Hypothalamus (tissue), 51 donors: ENCODE measurements at regions not wholly inside any gene's neighbourhood (a gene's known extent, or its start where the extent isn't known, plus 50 kb on each side); places are given as distances from the start of the nearest gene placed in this dataset.

Source experiments
- DNase-seq, 51 donors: peaks; one replicate each; lab custom pipeline; 2025; lab: John Stamatoyannopoulos, UW

DNA sequence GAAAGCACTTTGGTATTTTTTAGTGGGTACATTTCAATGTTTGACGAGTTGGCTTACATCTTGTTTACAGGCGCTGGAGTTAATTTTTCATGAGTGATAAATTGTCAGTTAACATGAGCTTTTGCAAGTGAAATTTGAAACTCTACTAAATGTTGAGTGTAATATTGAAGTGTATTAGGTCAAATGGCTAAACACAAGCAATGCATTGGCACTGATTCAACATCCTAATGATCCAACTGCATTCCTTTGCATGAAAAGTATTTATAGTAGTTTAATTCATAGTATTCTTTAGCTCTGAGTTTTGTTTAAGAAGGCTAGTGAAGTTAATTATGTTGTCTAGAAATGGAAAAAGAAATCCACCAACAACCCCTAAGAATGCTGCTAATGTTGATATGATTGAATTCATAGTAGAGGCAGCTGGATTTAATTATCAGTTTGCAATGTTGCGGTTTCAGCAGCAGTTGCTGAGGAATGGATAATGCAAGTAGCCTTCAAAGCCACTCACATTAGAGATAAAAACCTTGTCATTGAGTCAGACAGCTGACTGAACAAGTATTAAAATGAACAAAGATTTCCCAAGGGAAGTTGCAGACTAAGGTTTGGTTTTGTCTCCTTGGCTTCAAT, 245.6 kb upstream of the GOLIM4 start:
- no peak for DNase-seq

DNA sequence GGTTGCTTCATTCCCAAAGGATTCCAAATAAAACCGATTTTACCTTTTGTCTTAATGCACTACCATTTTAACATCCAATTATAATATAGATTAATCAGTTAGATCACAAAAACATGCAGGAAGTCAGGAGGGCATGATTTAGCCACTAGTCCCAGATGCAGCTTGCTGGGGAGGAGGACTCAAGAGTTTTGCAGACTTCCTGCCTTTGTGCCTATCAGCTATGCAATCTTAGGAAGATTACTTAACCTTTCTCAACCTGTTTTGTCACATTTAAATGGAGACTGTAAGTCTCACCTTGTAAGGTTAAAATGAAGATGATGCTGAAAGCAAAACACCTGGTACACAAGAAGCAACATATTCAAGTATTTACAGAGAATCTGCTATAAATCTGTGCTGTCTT, 242.4 kb upstream of the GOLIM4 start:
- DNase-seq, result no peak

DNA sequence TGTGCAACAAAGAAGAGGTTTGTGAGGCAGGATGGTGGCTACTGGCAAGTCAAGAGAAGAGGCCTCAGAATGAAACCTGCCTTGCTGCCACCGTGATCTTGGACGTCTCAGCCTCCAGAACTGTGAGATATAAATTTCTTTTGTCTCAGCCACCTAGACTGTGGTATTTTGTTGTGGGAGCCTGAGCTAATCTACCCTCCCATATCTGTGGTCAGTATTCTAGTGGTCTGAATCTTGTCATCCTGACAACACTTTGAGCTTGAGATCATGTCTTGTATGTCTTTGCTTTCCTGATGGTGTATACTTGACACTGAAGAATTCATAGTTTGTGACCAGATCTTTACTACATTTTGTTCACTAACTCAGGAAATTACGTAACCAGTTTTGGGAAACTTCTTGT, 240.6 kb upstream of the GOLIM4 start:
- no peak for DNase-seq

DNA sequence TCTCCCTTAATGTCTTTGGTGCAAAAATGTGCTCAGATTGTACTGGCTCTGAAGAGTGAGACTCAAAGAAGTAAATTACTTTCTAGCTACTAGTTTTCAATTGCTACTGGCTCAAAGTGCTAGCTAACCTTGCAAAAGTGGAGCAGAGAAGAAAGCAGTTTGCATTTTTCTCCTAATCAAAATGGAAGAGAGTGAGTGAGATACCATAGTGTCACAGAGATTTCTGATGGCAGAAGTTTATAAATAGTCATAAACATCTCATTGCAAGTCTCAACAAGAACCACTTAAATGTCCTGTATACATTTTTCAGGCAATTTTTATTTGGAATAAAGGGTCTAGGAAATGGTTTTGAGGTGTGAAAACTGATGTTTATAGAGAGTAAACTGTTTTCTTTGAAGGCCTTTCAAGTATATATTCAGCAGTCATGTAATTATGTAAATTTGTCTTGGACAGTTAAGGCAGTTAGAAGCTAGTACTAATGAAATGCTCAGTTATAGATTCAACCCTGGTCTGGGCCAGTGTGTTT, 237.7 kb upstream of the GOLIM4 start:
- DNase-seq, result no peak

DNA sequence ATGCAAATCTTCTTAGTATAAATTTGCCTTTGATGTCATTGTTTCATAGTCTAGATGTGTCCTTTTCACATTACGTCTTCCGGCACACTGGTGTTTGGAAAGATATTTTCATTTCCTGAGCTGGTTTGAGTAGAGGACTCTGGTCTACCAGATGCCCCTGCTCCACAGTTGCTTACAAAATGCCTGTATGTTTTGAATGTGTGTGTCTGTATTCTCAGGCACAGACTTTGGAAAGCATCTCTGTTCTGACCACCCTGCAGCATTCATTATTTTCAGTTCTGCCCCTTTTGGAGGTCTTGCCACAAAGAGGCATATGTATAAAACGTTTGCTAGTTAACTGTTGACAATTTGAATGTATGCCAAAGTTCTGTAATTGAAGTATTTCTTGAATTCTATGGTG, 236.0 kb upstream of the GOLIM4 start:
- no peak for DNase-seq

DNA sequence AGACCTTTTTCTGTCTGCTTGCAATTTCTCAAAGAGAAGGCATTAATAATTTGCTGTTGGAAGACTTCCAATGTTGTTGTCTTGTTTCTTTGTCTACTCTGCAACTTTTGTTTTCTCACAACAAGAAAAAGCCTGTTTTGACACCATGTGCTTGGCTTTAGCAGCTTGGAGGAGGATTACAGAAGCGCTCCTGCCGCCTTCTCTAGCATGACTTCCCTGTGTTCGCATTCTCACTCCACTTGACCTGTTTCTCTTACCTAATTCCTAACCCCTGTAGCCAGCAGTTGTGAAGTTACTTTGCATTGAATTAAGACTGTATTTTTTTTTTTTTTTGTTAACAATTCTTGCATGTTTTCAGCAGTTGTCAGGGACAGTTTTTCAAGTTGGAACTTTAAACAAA, 235.3 kb upstream of the GOLIM4 start:
- no peak for DNase-seq

DNA sequence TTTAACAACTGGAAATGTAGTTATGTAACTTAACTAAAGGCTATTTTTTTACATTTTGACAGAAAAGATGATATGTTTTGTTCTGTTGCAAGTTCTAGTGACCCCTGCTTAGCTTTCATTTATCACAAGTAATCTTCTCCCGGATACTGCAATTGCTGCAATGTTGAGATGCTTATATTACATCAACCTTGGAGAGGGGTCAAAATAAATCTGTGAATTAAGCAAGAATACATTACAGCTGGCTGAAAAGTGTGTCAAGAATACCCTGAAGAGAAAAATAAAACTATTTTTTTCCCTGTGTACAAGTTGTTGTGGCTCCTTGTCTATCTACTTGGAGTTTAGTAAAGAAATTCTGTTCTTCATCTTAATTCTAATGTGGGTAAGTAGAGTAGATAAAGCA, 232.1 kb upstream of the GOLIM4 start:
- no peak for DNase-seq

DNA sequence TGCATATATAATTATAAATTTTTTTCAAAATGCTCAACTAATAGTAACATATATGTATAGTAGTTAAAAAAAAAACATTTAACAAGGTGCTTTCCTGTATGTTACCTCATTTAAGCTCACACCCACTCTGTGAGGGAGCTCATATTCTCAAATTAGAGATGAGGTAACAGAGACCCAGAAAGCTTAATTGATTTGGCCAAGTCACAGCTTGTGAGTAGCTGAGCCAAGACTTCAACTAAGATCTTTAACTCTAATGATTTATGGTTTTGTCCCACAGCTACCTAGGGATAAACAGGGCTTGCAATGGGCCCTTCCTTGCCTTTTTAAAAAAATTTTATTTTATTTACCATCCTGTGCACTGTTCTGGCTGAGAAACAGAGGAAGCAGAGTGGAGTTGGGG, 230.0 kb upstream of the GOLIM4 start:
- no peak for DNase-seq

DNA sequence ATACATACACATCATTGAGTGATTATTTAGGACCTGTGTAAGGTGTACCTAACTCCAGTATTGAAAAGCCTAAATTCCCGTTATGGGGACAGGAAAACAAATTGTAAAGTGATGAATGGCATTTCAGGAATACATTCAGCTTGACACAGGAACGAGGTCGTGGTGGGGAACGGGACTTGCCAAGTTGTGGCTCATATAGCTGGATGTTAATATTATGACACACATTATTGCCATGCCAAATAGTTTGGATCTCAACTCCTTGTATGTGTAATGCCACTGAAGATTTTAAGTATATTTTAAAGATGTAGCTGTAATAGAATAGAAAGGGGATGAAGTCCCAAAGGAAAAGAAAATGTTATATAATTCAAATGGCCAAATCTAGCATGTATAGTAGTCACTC, 227.2 kb upstream of the GOLIM4 start:
- no peak for DNase-seq

DNA sequence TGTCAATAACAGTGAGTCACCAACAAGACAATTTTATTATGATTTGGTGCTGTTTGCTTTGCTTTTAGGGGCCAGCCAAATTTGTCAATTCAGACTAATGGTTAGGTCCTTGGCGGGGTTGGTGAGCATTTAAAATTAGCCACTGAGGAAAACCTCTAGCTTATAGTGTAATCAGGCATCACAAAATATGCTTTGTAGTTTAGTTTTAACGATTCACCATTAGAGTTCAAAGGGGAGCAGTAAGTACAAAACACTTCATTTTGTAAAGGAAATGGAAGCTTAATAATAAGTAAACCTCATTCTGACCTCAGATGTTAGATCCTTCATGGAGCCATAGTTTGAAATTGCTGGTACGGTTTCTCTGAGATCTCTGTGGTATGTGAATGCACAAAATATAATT, 218.4 kb upstream of the GOLIM4 start:
- no peak for DNase-seq

DNA sequence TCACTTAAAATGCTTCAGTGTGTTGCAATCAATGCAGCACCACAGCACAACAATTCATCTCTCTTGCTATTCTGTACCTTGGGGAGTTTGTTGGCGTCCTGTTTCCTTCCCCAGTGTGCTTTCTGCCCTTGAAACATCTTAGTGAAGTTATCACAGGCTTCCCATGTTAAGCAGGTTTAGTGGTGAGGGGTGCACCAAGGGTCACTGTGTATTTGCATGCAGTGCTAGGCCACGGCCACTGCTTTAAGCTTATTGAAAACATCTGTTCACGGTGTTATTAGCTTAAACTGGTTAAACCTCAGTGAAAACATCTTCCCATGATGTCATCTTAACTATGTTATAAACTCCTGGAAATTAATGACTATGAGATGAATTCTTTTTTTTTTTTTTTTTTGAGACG, 217.3 kb upstream of the GOLIM4 start:
- DNase-seq, result no peak

DNA sequence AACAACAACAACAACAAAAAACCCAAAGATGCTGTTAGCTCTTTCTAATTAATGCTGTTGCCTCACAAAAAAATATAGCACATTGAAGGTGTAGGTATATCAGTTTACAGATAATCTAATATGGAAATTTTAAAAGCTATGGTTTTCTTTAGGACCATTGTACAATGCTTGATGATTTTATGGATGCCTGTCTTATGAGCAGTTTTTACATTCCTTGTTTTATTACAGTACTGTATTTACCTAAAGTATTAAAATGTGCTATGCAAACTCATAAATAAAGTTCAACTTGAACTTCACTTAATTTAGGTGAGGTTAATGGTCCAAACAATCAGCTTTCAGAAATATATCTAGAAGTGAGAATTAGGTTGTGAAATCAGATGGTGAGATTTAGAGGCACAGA, 212.2 kb upstream of the GOLIM4 start:
- DNase-seq, result no peak

DNA sequence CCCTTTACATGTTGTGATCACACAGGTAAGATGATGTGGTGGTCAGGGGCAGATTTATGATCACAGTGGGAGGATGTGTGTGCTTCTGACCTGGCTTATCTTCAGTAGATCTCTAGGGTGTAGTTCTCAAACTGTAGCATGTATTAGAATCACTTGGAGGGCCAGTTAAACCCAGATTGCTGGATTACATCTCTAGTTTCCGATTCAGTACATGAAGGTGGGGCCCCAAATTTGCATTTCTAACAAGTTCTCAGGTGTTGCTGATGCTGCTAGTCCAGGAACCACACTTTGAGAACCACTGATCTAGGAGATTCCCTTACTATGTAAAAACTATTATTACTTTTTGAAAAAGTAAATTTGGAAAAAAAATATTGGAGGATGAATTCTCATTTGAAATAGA, 199.3 kb upstream of the GOLIM4 start:
- no peak for DNase-seq

DNA sequence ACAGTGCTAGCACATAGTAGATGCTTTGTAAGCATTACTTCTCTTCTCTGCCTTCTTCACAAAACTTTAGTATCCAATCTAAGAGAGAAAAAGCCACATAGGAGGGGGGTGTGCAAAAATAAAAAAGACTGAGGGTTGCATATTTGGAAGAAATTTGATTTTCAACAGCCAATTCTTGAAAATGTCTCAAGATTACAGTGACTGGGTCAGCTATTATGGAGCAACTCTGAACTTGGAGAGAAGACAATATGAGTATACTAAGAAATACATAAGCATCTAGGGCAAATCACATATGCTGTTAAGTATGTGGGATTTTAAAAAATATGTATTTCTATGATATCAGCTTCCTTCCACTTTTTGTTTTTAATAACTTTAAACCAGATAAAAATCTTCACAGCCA, 196.6 kb upstream of the GOLIM4 start:
- DNase-seq, result no peak

DNA sequence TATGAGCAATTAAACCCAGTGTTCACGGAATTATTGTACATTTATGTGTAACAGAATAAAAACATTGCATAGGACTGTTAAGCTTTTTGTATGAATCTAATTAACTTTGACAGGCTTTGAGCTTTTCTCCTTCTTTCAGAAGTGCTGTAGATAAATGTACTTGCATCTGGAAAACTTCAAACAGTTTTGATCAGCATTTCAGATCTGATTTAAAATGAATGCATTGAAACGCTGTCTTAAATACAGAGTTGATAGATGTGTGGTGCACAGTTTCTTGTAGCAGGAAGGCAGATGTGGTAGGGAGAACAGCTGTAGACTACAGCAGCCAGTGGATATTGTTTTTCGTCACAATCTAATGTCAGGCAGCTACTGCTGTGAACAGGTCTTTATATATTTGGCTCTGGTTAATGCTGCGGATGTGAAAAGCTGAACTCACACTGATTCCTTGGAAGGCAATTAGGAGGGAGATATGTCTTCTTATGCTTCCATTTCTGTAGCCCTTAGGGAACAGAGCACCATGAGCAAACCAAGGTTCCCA, 193.8 kb upstream of the GOLIM4 start:
- DNase-seq, result peak in 1 of 51 donors; percentile 29

DNA sequence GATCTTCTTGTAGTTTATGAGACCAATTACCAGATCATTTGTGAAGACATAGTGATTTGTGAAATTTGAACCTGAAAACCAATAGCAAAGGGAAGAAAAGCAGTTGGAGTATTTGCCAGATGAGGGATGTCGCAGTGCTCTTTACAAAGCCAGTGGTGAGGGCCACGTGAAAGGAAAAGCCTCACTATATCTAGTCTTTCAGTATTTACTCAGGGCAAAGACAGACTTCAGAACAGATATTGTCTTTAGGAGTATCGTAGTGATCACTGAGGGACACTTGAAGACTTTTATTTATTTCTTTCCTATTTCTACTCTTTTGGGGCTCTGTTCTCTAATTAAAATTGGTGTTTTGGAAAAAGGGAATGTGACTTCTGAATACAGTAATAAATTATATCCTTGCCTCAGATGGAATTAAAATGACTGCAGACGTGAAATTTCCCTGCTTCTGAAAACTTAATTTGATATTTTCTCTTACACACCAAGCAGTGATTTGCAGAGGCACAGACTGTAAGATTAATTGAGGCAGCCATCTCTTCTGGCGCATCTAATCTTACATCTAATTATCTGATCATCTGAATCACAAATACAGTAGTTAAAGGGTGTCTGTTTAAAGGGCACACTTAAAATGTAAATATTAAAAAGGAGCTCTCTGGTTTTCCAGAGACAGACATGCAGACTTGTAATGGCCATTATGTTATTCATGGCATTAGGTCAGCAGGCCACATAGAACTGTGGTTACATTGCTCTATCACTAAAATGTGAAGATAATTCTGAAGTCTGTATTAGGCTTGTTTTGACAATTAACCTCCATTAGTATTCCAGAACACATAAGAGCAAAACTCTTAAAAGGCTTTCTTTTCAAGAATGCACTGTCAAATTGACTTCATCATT, 193.0 kb upstream of the GOLIM4 start:
- DNase-seq, result peak in 1 of 51 donors; percentile 29

DNA sequence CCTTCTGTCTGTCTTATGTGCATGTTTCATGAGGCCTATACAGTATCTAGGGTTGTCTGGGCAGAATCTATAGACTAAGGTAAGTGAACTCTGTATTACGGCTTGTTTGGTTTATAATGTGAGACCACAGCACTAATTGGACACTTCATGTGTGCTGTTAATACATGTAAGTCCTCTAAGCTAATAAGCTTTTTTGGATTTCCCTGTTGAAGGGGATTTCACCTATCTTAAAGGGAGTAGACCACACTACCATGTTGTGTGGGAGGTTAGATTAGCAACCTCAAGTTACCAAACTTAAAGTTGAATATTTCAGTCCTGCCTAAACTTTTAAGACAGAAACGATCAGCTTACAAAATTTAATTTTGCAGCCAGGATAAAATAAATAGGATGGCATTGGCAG, 189.8 kb upstream of the GOLIM4 start:
- no peak for DNase-seq

DNA sequence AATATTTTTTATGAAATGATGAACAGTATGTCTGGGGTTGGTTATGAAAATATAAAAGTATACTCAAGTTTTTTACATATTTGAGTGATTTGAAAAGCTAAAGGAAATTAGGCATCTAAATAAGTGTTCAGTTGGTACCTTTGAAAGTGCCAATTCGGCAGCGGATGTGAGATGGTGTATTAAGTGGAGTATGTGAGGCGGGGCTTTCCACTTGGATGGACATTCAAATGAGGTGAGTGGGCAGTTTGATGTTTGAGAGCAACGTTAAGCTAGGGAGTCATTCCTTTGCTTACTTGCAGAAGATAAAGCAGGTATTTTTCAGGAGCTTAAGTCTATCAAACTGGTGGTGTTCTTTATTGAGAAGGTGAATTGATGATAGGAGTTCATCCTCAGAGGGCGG, 189.0 kb upstream of the GOLIM4 start:
- DNase-seq, result no peak

DNA sequence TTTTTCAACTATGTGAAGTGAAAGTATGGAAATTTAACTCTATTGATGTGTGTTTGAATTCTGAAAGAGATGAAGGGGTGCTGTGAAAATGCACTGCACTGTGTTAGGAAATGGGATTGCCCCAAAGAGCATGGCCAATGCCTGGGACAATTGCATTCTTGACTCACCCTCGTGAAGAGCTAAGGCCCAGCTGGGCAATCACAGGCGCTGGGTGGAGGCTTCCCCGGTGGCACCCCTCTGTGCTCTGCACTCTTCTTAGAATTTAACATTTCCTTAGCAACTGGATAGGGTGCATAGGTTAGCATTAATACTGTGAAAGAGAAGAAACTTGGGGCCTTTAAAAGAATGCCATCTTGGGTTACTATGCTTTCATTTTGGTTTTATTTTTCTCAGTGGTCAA, 179.9 kb upstream of the GOLIM4 start:
- no peak for DNase-seq

DNA sequence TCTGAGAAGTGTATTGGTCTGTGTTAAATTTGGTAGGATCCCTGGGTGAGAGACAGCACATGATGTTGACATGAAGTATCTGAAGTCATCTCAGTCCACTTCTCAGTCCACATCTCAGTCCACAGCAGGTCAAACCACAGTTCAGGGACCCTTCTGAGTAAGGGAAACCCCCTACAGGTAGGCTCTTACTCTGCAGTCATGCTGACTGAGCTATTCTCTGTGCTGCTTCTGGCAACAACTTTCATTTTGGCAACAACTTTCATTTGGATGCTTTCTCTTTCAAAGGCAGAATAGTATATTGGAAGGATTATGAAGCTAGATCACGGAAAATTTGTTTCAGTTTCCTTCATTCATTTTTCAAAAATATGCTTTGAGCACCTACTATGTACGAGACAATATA, 178.2 kb upstream of the GOLIM4 start:
- no peak for DNase-seq

DNA sequence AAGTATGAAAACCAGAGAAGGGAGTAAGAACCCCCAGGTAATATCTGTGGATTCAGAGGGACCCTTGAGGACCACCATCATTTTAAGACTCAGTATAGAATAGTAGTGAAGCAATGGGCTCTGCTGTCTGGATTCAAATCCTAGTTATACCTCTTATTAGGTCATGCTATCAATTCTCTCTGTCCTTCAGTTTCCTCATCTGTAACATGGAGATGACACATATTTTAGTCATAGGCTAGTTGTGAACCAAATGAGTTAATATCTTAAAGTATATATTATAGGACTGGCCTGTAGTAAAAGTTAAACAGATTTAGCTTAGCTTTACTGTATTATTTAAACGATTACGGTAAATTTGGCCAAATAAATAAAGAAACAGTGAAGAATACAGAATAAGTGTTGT, 177.3 kb upstream of the GOLIM4 start:
- DNase-seq, result no peak
